ENCODE measurements at regions not wholly inside any gene's neighbourhood (a gene's known extent, or its start where the extent isn't known, plus 50 kb on each side); places are given as distances from the start of the nearest gene placed in this dataset.

DNA sequence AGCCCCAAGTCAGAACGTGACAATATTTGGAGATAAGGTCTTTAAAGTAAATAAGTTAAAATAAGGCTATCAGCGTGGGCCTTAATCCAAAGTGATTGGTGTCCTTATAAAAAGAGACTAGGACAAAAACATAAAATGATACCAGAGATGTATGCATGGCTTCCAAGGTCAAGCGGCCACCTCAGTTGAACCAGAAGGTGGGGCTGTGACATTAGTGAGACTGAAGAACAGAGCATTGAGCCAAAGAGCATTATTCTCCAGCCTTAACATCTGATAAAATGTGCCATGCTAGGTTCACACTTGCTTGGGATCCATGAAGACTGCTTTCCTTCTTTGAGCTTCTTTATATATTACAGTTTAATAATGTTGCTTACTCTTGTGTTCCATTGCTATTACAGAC, 554.6 kb downstream of the PLA2G4A start:
- TF ChIP-seq, protein P1, sequence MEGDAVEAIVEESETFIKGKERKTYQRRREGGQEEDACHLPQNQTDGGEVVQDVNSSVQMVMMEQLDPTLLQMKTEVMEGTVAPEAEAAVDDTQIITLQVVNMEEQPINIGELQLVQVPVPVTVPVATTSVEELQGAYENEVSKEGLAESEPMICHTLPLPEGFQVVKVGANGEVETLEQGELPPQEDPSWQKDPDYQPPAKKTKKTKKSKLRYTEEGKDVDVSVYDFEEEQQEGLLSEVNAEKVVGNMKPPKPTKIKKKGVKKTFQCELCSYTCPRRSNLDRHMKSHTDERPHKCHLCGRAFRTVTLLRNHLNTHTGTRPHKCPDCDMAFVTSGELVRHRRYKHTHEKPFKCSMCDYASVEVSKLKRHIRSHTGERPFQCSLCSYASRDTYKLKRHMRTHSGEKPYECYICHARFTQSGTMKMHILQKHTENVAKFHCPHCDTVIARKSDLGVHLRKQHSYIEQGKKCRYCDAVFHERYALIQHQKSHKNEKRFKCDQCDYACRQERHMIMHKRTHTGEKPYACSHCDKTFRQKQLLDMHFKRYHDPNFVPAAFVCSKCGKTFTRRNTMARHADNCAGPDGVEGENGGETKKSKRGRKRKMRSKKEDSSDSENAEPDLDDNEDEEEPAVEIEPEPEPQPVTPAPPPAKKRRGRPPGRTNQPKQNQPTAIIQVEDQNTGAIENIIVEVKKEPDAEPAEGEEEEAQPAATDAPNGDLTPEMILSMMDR (IDR thresholded peaks at IDR 0.05 in 8 of 11, conservative IDR thresholded peaks at IDR 0.05 in 3 of 11) = no peak
- no peak for TF ChIP-seq POLR2A (IDR thresholded peaks at IDR 0.05)
- TF ChIP-seq POLR2AphosphoS5 (IDR thresholded peaks at IDR 0.05) = no peak
